ENCODE measurements at regions not wholly inside any gene's neighbourhood (a gene's known extent, or its start where the extent isn't known, plus 50 kb on each side); places are given as distances from the start of the nearest gene placed in this dataset.

DNA sequence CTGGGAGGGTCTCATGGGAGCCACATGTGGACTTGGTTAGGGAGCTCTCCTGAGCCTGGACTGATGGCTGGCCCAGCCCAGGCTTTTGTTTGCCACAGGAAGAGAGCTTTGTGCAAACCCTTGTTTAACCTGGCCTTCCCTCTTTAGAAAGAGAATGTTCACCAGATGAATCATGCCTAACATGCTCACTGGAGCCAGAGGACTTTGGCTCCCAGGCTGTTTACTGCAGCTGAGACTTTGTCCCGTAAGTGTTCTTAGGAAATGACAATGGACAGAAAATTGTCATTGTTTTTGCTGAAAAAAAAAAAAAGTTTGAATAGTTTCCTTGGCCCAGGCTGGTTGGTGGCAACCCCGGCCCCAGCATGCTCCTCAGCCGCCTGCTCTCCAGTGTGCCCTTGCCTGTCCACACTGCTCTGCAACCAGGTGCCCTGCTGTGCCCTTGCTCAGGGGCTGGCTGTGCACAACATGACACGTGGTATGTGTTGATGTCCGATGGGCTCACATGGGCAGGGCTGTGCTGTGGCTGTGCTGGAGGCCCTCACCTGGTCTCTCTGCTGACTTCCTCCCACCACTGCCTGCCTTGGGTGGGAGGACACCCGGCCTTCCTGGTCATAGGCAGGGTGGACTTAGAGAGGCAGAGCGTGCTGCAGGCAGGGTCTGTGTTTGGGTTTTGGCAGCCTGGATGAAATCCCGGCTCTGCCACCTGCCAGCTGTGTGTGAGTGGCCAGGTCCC is 215.3 kb upstream of the ZNF32 start:
- DNase-seq, result no peak

DNA sequence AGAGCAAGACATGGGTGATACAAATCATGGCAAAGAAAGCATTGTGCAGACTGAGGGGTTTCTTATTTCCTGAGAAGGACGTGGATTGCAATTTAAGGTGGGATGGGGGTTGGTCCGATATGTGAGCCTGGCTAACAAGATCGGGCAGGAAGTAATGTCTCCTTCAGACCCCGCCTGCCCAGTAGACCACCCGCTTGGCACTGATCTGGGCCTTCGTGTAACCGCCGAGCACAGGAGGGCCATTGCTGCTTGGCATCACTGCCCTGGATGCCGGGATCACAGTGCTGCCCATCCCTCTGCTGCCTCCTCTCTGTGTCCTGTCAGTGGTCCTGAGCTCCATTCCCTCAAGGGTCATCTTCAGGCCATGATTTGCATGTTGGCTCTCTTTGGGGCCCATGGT is 214.6 kb upstream of the ZNF32 start:
- DNase-seq, result no peak

DNA sequence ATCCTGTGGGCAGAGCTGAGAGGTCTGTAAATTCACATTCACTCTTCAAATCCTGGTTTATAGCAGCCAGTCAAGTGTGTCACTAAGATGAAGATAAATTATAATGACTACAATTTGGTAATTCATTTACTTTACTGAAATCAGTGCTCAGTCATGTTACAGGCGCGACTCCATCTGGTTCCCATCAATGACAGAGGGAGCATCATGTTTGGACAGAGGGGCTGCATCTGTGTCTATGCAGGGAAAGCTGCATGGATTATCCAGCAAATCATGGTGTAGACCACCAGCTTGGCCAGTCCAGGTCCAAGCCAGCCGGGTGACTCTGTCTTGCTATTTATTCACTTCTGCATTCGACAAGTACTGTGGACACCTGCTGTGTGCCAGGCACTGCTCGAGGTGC is 214.1 kb upstream of the ZNF32 start:
- DNase-seq, result no peak

DNA sequence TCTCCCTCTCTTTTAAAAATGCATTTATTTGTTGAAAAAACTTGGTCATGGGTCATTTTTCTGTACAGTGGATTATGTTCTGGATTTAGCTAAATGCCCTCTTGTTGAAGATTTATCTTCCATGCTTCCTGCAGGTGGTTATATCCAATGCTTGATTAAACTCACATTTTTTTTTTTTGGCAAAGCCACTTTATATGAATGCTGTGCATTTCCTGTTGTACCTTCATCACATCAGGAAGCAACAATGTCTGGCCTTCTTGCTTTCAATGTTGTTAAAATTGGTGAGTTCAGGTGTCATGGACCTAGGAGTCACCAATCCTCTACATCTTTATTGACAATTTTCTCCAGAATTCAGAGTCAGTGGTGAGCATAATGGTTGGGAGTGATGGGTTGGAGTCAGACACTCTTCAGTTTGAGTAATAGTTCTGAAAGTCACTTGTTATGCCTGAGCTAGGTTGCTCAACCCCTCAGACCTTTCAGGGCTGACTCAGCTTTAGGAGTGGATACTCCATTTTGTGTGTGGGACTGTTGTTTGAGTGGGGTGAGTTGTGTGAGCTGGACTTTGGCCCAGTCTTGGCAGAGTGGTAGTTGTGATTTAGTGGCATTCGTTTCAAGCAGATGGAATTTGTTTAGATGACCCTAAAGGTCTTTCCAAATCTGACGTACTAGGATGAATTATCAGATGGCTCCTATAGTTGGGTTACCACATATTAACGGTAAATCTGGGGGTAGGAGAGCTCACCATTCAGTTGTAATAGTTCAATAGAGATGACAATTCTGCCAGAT is 213.5 kb upstream of the ZNF32 start:
- no peak for DNase-seq

DNA sequence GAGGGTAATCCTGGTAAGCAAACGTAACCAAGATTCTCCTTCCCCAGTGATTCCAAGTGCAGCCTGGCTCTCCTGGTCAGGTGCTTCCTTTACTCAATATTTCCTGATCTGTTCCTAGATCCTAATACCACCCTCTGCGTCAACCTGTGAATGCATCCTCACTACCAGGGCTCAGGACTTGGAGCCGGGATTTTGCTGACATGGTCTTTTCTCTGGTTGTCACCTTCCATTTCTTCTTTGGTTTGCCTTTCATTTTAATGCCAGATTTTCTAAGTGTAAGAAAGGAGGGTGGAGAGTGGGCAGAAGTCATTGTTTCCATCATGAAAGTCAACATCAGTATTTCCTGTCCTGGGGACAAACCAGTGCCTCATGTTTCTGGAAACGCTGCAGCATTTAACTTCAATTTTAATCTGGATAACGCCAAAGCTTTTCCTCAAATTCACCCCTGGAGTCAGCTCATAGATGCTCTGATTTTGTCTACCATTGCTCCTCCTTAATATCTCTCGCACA is 210.4 kb upstream of the ZNF32 start:
- DNase-seq, result no peak

DNA sequence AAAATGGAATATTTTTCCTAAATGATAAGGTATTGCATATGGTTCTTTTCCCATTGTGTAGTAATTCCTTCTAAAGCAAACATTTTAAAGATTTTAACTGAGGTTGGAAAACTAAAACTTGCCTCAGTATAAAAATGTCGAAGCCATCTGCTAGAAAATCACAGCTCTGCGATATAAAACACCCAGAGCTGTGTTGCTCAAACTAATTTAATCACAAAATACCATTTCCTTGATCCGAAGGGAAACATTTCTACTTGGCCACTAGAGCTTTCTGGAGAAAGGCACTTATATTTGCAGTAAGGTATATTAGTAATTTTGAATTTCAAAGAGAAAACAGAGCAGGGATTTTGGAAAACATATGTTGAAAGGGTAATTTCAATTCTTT is 209.2 kb upstream of the ZNF32 start:
- DNase-seq, result no peak

DNA sequence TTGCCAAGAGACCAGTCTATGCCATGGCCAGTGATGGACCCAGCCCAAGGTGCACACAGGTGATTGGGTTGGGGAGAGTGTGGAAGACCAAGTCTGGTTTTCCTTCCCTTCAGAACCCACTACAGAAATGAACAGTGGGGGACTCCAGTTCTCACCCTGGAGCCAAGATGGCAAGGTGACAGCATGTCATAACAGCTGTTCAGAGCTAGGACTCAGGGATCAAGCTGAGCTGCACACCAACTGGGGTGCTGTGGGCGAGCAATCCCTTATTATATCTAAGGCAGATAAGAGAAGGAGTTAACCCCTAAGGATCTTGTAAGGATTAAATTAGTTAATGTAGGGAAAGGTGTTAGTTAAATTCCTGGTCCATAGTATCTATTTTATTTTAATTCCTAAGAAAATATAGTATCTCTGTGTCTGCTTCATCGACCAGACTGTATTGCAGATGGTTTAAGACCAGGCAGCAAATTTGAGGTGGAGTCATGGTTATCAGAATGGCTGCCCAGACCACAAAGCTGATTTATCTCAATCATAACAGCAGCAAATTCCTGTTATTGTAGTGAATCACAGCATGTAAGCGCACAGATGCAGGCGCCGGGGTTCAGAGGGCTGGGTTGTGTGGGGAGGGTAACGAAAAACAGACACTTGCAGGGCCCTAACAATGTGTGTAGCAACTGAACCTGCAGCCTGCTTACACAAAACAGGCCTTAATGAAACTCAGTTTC is 208.7 kb upstream of the ZNF32 start:
- no peak for DNase-seq

DNA sequence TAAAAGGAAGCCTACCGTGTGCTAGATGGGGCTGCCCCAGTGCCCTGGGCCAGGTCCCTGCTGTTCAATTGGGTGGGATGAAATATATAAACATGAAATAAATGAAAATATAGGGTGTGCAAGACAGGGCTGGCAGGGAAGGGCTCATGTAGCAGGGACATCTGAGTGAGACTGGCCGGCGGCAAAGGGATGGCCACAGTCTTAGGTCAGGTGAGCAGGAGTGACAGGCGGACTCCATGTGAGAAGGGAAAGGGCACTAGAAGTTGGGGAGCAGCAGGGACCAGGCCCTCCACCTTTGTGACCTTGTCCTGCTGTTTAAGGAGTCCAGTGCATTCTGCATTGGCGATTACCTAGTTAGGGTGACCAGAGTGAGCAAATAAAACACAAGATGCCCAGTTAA is 207.6 kb upstream of the ZNF32 start:
- no peak for DNase-seq

DNA sequence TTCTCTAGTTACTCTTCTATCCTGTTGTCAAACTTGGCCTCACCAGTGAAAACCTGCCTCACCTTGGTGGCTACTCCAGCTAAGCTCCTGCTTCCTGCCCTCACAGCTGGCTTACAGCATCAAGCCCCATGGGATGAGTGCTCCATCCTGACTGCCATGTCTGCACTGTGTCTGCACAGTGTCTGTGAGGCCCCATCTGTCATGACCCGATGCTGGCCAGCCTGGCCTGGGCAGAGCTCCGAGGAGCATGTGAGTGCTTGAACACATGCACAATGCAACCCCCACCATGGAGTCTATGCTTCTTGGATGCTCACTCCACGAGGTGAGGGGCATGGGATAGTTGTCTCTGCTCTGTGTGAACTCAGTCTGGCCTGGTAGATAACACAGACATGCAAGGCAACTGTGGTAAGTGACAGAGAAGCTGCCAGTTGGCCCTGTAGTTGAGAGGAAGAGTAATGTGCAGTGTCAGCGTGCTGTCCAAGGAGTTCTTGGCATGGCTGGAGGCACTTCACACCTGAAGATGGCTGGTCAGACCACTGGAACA is 207.1 kb upstream of the ZNF32 start:
- DNase-seq, result no peak

DNA sequence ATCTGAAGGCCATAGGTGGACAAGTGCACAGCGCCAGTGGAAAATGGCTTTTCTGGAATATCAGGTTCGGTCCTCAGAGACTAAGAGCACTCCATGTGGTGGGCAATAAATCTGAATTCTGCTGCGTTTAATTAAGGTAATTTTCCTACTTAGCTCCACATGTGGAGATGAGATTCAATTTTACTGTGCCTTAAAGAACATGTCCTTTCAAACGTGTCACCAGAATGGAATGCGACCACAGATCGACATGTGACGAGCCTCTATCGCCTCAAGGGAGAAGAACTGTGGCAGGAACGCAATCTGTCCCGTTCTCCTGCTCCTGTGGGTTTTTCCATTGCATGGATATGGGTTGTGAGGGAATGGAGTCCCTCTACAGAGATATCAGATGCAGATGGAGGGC is 205.3 kb upstream of the ZNF32 start:
- DNase-seq, result no peak

DNA sequence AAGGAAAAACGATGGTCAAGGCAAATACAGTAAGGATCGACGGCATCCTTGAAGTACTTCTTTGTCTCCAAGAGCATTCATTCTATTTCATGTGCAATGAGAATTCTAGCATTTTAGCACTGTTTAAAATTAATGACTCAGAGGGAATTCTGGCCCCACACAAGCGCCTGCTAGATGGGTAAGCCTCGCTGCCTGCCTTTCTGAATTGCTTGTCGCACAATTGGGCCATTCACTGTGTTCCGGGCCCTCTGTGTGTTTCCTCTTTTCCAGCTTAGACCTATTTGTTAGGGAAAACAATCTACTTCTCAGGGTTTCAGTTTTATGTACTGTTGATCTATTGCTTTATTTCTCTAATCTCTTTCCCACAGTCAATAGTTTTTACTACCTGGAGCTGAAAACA is 204.7 kb upstream of the ZNF32 start:
- no peak for DNase-seq

DNA sequence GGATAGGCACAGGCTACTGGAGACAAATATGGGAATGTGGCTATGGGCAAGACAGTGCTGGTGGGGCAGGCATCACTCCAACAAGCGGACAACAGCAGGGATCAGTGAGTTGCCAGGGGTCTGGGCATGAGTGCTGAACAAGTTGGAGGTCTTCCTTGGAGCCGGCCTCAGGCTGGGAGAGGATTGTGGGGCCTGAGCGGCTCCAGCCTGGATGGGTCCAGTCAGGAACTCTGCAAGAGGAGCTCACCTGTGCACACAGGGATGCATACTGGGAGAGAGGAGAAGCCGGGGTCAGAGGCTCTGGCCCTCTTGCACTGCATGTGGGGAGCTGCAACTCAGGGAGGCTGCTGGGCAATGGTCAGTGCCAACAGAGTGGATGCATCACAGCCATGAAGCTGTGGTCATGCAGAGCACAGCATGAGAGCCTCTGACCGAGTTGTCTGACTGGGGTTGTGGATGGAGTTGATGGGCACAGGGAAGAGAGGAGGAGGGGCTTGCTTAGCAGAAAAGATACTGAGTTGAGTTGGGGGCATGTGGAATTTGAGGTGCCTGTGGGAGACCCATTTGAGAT is 204.0 kb upstream of the ZNF32 start:
- DNase-seq, result no peak

DNA sequence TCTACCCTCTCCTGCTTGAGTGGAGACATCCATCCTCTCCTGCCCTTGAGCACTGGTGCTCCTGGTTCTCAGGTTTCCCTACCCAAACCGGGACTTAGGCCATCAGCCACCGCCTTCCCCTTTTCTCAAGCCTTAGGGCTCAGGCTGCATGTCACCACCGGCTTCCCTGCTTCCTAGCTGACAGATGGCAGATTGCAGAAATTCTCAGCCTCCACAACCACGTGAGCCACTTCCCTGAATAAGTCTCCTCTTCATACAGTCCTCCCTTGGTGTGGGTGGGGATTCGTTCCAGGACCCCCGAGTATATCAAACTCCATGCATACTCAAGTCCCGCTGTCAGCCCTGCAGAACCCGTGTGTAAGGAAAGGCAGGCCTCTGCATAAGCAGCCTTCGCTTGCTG is 203.5 kb upstream of the ZNF32 start:
- no peak for DNase-seq

DNA sequence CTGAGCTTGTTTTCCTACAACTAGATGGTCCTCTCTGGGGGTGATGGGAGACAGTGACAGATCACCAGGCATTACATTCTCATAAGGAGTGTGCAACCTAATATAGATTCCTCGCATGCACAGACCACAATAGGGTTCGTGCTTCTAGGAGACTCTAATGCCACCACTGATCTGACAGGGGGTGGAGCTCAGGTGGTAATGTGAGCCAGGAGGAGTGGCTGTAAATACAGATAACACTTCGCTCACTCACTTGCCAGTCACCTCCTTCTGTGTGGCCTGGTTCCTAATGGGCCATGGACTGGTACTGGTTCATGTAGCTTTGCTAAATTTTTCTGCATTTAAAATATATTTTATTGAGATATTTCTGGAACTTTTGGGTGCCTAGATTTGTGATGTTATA is 202.3 kb upstream of the ZNF32 start:
- no peak for DNase-seq

DNA sequence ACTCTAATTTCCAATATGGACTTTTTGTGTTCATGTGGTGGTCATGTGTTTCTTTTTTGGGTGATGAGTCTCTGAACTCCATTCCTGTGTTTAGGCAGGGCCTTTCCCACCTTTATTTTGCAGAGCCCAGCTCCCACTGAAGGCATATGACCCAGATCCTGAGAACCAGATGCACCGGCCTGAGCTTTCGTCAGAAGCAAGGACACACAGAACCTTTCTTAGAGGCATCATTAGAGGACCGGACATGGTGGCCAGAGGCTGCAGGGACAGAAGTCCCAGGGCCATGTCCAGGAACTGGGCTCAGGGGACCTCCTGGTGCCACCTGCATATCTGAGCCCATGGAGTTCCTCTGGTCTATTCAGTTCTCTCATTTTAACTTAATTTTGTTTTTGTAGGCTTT is 200.9 kb upstream of the ZNF32 start:
- no peak for DNase-seq

DNA sequence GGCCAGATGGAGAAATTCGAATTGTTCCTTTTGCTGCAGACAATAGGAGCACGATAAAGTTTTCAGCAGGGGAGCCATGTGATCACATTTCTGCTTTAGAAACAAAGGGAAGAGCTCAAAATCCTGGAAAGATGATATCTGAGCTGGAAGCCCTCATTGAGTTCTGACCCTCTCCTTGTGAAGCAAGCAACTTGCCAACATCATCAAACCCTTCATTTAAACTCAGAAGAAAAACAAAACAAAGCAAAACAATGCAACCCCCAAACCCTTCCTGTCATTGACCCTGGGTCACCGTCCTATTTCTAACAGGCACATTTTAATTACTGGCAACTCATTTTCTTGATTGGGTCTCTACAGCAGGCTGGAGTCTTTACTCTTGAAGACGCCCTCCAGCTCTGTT is 198.3 kb upstream of the ZNF32 start:
- DNase-seq, result no peak

DNA sequence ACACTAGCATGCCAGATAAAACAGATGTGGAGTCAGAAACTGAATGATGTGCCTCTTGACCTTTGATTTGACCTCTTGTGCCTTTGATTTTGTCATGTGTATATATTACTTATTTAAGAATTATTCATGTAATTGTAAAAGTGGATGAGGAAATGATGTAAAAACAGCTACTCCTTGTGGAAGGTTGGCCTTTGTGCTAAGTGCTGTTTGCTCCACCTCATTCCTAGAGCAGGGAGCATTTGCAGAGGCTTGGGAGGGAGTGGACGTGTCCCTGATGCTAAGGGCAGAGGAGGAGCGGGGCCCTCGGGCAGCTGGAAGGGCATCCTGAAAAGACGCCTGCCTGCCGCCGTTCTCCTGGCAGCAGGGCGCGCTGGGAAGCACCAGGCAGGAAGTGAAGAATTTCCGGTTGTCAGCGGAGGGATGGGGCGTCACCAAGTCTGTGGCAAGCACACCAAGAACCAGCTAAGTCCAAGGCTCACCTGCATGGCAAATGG is 197.6 kb upstream of the ZNF32 start:
- DNase-seq, result peak; percentile 43

DNA sequence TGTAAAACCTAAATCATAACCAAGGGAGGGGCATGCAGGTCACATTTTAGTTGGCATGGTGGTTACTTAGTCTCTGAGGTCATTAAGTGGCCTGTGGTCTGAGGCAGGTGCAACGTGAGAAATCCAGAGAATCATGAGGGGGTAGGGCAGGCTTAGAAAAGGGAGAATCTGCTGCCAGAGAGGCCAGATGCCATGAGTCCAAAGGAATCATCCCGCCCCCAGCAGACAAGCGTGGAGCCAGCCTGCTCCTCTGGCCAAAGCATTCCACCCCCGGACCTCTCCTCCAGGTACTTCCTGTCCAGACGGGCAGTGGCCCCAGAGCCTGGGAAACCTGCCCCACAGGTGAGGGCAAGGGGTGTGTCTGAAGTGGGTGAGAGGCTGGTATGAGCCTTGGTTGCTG is 196.4 kb upstream of the ZNF32 start:
- no peak for DNase-seq

DNA sequence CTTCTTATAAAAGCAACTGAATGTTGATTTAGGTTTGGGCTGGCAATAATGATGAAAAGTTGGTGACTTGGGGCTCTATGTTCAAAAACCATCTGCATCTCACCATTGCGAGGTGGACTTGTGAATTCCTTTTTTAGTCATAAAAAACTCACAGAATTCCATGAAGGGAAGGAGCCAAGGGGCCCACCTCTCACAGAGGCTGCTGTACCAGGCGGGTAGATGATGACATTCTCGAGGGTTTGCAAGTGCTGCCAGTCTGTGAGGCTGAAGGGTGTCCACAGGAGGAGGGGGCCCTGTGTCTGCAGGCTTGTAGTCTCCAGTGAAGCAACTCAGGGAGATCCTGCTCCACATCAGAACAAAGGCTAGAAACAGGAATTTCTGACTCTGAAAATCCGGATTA is 195.5 kb upstream of the ZNF32 start:
- no peak for DNase-seq

DNA sequence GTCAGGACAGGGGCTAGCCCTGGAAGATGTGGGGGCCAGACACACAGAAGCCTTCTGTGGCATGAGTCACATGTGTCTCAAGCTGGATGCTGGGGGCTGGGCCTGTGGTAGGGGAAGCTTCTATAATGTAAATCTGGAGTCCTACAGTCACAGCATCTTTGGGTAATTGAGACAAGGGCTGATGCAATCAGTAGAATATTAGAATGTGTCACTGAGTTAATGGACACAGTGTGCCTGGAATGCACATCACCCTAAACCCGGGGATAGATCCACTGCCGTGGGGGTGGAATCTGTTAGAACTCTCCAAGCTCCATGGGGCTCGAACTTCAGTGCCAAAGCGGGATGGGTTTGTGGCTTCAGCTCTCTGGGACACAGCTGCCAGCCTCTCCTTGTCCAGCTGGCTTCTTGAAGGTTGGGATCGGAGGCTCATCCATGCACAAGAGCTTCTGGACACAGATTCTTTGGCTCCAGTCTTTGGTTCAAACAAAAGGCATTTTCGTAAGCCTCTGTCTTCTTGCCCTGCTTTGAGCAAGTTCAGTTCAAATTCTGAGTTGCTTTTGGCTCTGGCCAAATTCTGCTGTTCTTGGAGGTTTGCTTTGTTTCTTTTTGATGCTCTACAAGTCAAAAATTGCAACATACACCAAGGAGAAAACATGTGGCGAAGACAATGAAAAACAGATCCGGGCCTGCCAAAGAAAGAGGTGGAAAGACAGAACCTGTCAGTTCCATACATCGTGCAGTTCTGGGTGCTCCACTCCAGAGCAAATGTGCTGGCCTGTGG is 194.8 kb upstream of the ZNF32 start:
- DNase-seq, result no peak

DNA sequence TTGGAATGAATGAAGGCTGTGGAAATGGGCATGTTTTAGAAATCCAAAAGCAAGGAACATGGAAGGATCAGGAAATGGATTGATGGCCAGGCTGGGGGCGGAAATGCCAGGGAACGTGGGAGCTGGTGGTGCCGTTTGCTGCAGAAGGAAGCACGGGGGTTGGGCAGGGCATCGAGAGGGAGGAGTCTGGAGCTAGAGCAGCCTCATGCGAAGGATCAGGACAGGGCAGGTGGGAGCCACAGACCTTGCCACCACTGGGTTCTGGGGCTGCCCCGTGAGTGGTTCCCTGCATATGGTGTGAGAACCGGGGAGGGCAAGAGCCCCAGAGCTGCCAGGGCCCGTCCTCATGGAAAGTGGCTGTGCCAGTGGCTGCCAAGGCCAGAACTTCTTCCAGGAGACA is 193.8 kb upstream of the ZNF32 start:
- DNase-seq, result no peak

DNA sequence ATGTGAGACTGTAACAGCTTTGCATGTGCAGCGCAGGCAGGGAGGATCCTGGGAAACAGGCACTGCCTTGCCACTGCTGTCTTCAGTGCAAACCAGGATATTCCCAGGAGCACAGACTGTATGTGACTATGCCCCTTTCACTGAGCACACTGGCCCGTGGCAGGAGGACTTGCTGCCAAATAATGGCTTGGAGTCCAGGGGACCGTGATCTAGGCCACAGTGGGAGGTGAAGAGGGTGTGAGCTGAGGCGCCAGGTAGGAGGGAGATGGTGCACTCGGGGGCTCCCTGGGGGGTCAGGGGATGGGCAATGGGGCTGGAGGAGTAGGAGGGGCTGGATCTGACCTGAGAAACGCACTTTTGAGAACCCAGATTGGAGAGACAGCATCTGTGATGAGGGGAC is 193.4 kb upstream of the ZNF32 start:
- DNase-seq, result no peak
